GM12874 (cell line): ENCODE measurements at regions not wholly inside any gene's neighbourhood (a gene's known extent, or its start where the extent isn't known, plus 50 kb on each side); places are given as distances from the start of the nearest gene placed in this dataset.

Source experiments
- CTCF ChIP-seq: IDR thresholded peaks from 2 replicates; pipeline ENCODE4 v1.5.1; 2011; ENCODE audit warnings: low read depth, mild to moderate bottlenecking, control low read depth, low read length, moderate library complexity; ENCODE audit not compliant: insufficient read depth

- TF ChIP-seq CTCF = no peak
Measured at GRCh38 chr4:133390198-133390855, 241.2 kb downstream of the PCDH10 start.

GRCh38 chr4:133389029-133389428, 239.9 kb downstream of the PCDH10 start:
- no peak for TF ChIP-seq CTCF

- no peak for TF ChIP-seq CTCF
Measured at GRCh38 chr4:133385161-133385954, 236.3 kb downstream of the PCDH10 start.

- no peak for TF ChIP-seq CTCF
Measured at GRCh38 chr4:133379681-133380438, 230.8 kb downstream of the PCDH10 start.

GRCh38 chr4:133377286-133377685, 228.2 kb downstream of the PCDH10 start:
- no peak for TF ChIP-seq CTCF

- TF ChIP-seq CTCF = no peak
Measured at GRCh38 chr4:133372699-133373098, 223.6 kb downstream of the PCDH10 start.

- no peak for TF ChIP-seq CTCF
Measured at GRCh38 chr4:133355633-133356032, 206.5 kb downstream of the PCDH10 start.
